HFF-Myc (cell line): ENCODE measurements at regions not wholly inside any gene's neighbourhood (a gene's known extent, or its start where the extent isn't known, plus 50 kb on each side); places are given as distances from the start of the nearest gene placed in this dataset.

Source experiments
- DNase-seq: peaks from one replicate; pipeline ENCODE4 v3.0.0-alpha.2; 2011; ENCODE audit warnings: low read depth; ENCODE audit errors: extremely low read depth
- H3K4me3 ChIP-seq: replicated peaks from 2 replicates; pipeline ENCODE4 v1.5.1; 2011; ENCODE audit warnings: low read depth, mild to moderate bottlenecking, control low read depth, low read length
- TF ChIP-seq, protein P1 (sequence below): IDR thresholded peaks from 2 replicates; pipeline ENCODE4 v1.5.1; 2012; ENCODE audit warnings: mild to moderate bottlenecking, low read depth, low read length, control low read depth; ENCODE audit errors: missing control alignments

DNA sequence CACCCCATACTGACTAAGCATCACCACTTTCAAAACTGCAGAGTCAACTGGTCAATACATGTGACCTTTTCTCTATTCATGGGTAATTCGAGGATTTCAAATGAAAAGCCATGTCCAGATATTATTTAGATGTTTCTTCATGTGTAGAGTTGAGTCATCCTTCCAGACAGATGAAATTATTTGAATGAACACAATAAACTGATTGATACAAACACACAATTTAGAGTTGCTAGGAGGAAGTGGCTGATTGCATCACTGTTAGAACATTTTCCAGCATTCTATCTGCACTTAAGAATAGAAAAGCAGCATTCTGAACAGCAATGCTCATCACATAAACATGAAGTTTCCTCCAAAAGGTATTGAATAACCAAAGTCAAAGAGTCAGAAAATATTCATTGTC lies 273.5 kb upstream of the SOX5 start:
- DNase-seq: no peak
- no peak overlapping the region for H3K4me3 ChIP-seq
- TF ChIP-seq, protein P1, sequence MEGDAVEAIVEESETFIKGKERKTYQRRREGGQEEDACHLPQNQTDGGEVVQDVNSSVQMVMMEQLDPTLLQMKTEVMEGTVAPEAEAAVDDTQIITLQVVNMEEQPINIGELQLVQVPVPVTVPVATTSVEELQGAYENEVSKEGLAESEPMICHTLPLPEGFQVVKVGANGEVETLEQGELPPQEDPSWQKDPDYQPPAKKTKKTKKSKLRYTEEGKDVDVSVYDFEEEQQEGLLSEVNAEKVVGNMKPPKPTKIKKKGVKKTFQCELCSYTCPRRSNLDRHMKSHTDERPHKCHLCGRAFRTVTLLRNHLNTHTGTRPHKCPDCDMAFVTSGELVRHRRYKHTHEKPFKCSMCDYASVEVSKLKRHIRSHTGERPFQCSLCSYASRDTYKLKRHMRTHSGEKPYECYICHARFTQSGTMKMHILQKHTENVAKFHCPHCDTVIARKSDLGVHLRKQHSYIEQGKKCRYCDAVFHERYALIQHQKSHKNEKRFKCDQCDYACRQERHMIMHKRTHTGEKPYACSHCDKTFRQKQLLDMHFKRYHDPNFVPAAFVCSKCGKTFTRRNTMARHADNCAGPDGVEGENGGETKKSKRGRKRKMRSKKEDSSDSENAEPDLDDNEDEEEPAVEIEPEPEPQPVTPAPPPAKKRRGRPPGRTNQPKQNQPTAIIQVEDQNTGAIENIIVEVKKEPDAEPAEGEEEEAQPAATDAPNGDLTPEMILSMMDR: no peak

DNA sequence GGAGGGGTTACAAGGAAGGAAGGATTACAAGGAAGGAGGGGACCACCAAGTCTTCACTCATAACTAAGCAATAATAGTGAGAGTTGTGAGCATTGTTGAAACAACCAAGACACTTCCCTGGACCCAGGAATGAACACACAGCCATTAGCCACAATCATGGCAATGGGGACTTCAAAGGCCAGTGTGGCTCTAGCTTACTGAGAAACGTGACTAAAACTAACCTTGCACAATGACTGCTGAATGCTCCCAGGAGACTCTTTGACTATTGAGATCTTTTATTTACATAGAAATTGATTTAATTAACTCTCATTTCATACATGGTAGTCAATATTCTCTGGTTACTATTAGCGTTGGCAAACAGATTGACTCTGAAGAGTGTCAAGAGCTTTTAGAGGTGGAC lies 263.0 kb upstream of the SOX5 start:
- TF ChIP-seq, protein P1: no peak
- DNase-seq: no peak
- no peak overlapping the region for H3K4me3 ChIP-seq

DNA sequence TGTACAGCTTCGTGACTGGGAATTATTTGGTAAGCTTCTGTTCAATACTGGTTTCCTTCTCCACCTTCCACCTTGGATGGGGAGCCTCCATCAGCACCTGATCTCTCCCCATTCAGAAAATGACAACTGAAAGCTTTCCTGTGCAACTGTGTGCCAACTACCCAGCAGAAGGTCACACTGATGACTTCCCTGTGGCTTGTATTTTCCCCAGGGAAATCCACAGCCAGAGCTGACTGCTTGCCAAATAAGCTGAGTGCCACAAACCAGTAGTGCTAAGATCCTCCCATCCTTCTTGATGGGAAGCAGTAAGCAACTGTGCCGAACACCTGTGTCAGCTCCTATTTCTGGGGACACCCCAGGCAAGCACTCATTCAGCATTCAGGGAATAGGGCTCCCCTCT lies 257.2 kb upstream of the SOX5 start:
- no peak for DNase-seq

DNA sequence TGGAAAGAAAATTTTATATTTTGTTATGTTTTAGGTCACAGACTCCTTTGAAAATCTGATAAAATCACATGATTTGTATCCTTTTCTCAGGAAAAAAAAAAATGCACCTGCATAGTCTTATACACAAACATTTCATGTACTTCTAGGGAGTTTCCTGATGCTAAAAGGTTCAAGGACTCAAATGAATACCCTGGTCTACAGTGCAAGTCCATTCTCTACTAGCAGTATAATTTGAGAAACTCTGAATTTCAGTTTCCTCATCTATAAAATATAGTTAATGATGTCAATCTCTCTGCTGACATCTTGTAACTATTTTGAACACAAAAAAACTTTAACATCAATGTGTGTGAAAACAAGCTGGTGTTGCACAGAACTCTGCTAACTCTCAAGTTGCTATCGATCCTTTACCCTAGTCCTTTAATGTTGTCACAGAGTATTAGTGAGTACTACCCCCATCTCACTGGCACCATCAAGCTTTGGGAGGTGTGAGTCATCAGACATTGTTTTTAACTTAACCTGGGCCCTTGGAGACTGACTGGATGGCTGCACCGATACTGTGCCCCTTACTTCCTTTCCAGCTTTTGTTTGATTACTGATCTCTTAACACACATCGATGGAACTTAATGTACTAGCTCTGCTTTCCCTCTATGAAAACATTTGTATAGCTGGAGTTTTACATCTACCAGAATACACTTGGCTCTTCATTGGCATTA lies 251.9 kb upstream of the SOX5 start:
- no peak for DNase-seq
- H3K4me3 ChIP-seq: no peak overlapping the region
- TF ChIP-seq, protein P1: no peak

More for the DNA sequence above, 257.2 kb upstream of the SOX5 start:
- H3K4me3 ChIP-seq: no peak overlapping the region
- TF ChIP-seq, protein P1: no peak

DNA sequence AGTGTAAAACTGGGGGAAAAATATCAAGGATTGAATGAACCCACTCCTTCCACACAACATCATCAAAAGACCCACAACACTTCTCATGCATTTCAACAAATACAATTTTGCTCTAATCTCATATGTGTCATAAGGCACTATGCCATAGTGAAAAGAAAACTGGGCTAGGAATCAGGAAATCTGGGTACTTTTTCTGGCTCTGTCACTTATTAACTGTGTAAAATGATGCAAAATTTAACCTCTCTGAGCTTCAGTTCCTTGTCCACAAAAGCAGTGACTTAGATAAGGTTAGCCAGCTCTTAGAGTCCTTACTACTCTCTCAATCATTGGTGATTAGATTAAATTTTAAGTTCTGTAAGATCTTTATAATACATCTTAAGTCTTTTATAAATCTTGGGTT lies 250.5 kb upstream of the SOX5 start:
- no peak for DNase-seq
- TF ChIP-seq, protein P1: no peak
- H3K4me3 ChIP-seq: no peak overlapping the region

DNA sequence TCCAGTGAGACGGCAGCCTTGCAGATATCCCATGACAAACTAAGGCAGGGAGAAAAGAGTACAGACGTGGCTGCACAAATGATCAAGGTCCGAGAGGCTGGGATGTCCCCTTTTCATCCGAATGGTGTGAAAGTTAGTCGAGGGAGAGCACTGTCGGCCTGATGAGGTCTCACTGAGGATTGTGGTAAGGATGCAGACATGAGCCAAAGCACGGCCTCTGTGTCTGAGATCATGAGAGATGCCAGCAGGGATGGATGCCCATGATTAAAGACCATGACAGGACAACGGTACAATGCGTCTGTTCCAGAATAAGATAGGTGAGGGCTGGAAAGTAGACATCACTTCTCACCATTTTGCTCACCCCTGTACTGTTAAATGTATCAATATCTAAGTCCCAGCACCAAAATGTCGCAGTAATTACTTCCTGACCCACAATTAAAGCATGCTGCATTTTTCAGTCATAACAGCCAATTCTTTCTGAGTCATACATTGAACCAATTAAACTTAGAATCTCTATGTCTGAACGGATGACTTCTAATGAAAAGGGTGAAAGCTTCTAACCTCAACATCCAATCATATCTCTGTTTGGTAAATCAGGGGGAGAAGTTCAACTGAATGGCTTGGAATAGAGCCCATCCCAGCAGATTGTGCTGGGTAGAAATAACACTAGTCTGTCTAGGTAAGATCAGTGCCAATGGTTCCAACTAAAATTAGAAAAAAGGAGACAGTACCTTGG lies 249.6 kb upstream of the SOX5 start:
- DNase-seq: no peak
- no peak overlapping the region for H3K4me3 ChIP-seq
- TF ChIP-seq, protein P1: no peak
